K562 (cell line): ENCODE measurements at regions not wholly inside any gene's neighbourhood (a gene's known extent, or its start where the extent isn't known, plus 50 kb on each side); places are given as distances from the start of the nearest gene placed in this dataset.

Experiments
- ATF1 ChIP-seq, 2 experiments: fragments of 450-650 bp in 1 of 2; IDR thresholded peaks; 2 replicates each; pipeline ENCODE4 v1.6.1; 2016; ENCODE audit warnings: missing compliant biosample characterization in 1 of 2, missing genetic modification characterization in 1 of 2
- CXXC5 ChIP-seq: fragments of 250-450 bp; sonication (Bioruptor Pico); IDR thresholded peaks from 2 replicates; pipeline ENCODE4 v1.8.0; 2022; ENCODE audit warnings: inconsistent platforms, mild to moderate bottlenecking, moderate library complexity
- MAFG ChIP-seq: fragments of 450-650 bp; conservative IDR thresholded peaks from 2 replicates; pipeline ENCODE4 v1.6.1; 2016; ENCODE audit warnings: missing genetic modification characterization, missing compliant biosample characterization
- NFXL1 ChIP-seq: fragments of 450-650 bp; formaldehyde crosslinking; IDR thresholded peaks from 2 replicates; pipeline ENCODE4 v1.4.0; 2021; ENCODE audit warnings: mild to moderate bottlenecking
- POLR2A ChIP-seq: fragments of 450-650 bp; conservative IDR thresholded peaks from 2 replicates; pipeline ENCODE4 v1.6.1; 2016
- POLR2AphosphoS5 ChIP-seq: IDR thresholded peaks from 2 replicates; pipeline ENCODE4 v1.6.1; 2011; ENCODE audit warnings: mild to moderate bottlenecking, low read depth, low read length, moderate library complexity; ENCODE audit not compliant: control insufficient read depth, insufficient read depth
- POLR2B ChIP-seq: fragments of 450-650 bp; IDR thresholded peaks from 2 replicates; pipeline ENCODE4 v1.6.1; 2018; ENCODE audit warnings: low read depth; ENCODE audit not compliant: partially characterized antibody
- TAF1 ChIP-seq: IDR thresholded peaks from 2 replicates; pipeline ENCODE4 v1.6.1; 2011; ENCODE audit warnings: mild to moderate bottlenecking, low read length, moderate library complexity; ENCODE audit not compliant: insufficient read depth, control insufficient read depth, severe bottlenecking; ENCODE audit errors: extremely low read depth
- TFAP4 ChIP-seq: sonication (generic); formaldehyde crosslinking; IDR thresholded peaks from 2 replicates; pipeline ENCODE4 v1.8.0; 2022; ENCODE audit warnings: missing genetic modification reagents, mild to moderate bottlenecking, moderate library complexity, borderline replicate concordance
- YY1 ChIP-seq, 3 experiments: IDR thresholded peaks; 2 replicates each; pipeline ENCODE4 v1.6.1; 2011; ENCODE audit warnings: low read length in 2 of 3, mild to moderate bottlenecking in 2 of 3, moderate library complexity in 2 of 3, borderline replicate concordance in 1 of 3, control low read depth in 1 of 3, low read depth in 1 of 3; ENCODE audit not compliant: insufficient read depth in 3 of 3, insufficient replicate concordance in 2 of 3, control insufficient read depth in 1 of 3, insufficient read length in 1 of 3; ENCODE audit errors: extremely low read depth in 1 of 3
- ZBTB2 ChIP-seq: fragments of 450-650 bp; IDR thresholded peaks from 2 replicates; pipeline ENCODE4 v1.6.1; 2016; ENCODE audit warnings: antibody characterized with exemption
- ZBTB33 ChIP-seq: sonication (generic); formaldehyde crosslinking; IDR thresholded peaks from 2 replicates; pipeline ENCODE4 v1.8.1; 2023; ENCODE audit warnings: mild to moderate bottlenecking, missing genetic modification reagents
- ZFP91 ChIP-seq: sonication (generic); formaldehyde crosslinking; IDR thresholded peaks from 2 replicates; pipeline ENCODE4 v1.8.0; 2022; ENCODE audit warnings: mild to moderate bottlenecking, missing genetic modification reagents
- ZNF277 ChIP-seq: fragments of 250-450 bp; sonication (Bioruptor Pico); IDR thresholded peaks from 2 replicates; pipeline ENCODE4 v1.8.0; 2022; ENCODE audit warnings: inconsistent platforms, mild to moderate bottlenecking, moderate library complexity, borderline replicate concordance
- ZNF639 ChIP-seq, 2 experiments: fragments of 200-800 bp in 1 of 2; sonication (Bioruptor generic) in 1 of 2; sonication (generic) in 1 of 2; formaldehyde crosslinking in 1 of 2; IDR thresholded peaks in 1 of 2; conservative IDR thresholded peaks in 1 of 2; 2 replicates each; pipeline versions ENCODE4 v1.5.0 to v1.6.1; 2016 to 2020; ENCODE audit warnings: missing compliant biosample characterization in 1 of 2, missing genetic modification characterization in 1 of 2, missing genetic modification reagents in 1 of 2

GRCh38 chr17:22304667-22305303, 612.5 kb downstream of the KCNJ18 start (continued):
- no peak for TF ChIP-seq ZNF639 (CRISPR knock-in tag; conservative IDR thresholded peaks at IDR 0.05 in 1 of 2, IDR thresholded peaks at IDR 0.05 in 1 of 2)
- 0 out of 2 replicates have a peak, but pooled peaks have one; percentile 36 for TF ChIP-seq CXXC5 (CRISPR knock-in tag)
- peak; percentile 29 for TF ChIP-seq TAF1
- TF ChIP-seq POLR2B = peak; percentile 59
- 0 out of 2 replicates have a peak, but pooled peaks have one; percentile 35 for TF ChIP-seq POLR2AphosphoS5
- TF ChIP-seq TFAP4 = no peak
- no peak for TF ChIP-seq MAFG
- peak; percentile 67; the same call in 1 of the 2 replicates for TF ChIP-seq ZFP91
- TF ChIP-seq ATF1 (CRISPR knock-in tag; IDR thresholded peaks at IDR 0.05) = no peak
- TF ChIP-seq ATF1 (tag; IDR thresholded peaks at IDR 0.05) = peak; percentile 13; the same call in 1 of the 2 replicates
- TF ChIP-seq POLR2A = peak; percentile 68
- TF ChIP-seq NFXL1 = no peak
- TF ChIP-seq ZBTB33 (CRISPR knock-in tag) = no peak
- peak; percentile 97 for TF ChIP-seq ZBTB2
- peak; percentile 46 to 90 (median 71) for TF ChIP-seq YY1 (IDR thresholded peaks at IDR 0.05; ENCODE audit: borderline replicate concordance in 1 of 3, control insufficient read depth in 1 of 3, extremely low read depth in 1 of 3, insufficient read depth in 3 of 3, insufficient read length in 1 of 3, insufficient replicate concordance in 2 of 3, low read depth in 1 of 3, low read length in 2 of 3)
- TF ChIP-seq ZNF277 (CRISPR knock-in tag) = no peak
